RWPE2 (cell line): ENCODE measurements at regions not wholly inside any gene's neighbourhood (a gene's known extent, or its start where the extent isn't known, plus 50 kb on each side); places are given as distances from the start of the nearest gene placed in this dataset.

Experiments
- ATAC-seq: fragments of 200-7000 bp; cut with Tn5 transposase; 3 replicates; pipeline ENCODE4 v1.9.1; 2021; ENCODE audit warnings: low read depth
- DNase-seq: peaks from one replicate; pipeline ENCODE4 v3.0.0-alpha.2; 2020; ENCODE audit warnings: low spot score
- H3K27ac ChIP-seq: fragments of 450-650 bp; 2 replicates; pipeline ENCODE4 v1.5.1; 2017; ENCODE audit warnings: mild to moderate bottlenecking; ENCODE audit not compliant: poor library complexity, severe bottlenecking
- H3K27me3 ChIP-seq: fragments of 250-450 bp; sonication (Bioruptor Pico); 2 replicates; pipeline ENCODE4 v1.5.1; 2021; ENCODE audit warnings: mild to moderate bottlenecking, moderate library complexity; ENCODE audit not compliant: insufficient read depth, poor library complexity, severe bottlenecking
- H3K36me3 ChIP-seq: fragments of 250-450 bp; sonication (Bioruptor Pico); 2 replicates; pipeline ENCODE4 v1.5.1; 2020; ENCODE audit warnings: low read depth, mild to moderate bottlenecking, moderate library complexity
- H3K4me1 ChIP-seq: fragments of 250-450 bp; sonication (Bioruptor Pico); 2 replicates; pipeline ENCODE4 v1.5.1; 2021; ENCODE audit warnings: mild to moderate bottlenecking, moderate library complexity; ENCODE audit not compliant: insufficient read depth, poor library complexity, severe bottlenecking
- H3K4me3 ChIP-seq: fragments of 250-450 bp; sonication (Bioruptor Pico); 2 replicates; pipeline ENCODE4 v1.5.1; 2021; ENCODE audit warnings: mild to moderate bottlenecking, moderate library complexity; ENCODE audit not compliant: severe bottlenecking
- H3K9me3 ChIP-seq: fragments of 250-450 bp; sonication (Bioruptor Pico); 2 replicates; pipeline ENCODE4 v1.5.1; 2021; ENCODE audit warnings: mild to moderate bottlenecking, moderate library complexity; ENCODE audit not compliant: severe bottlenecking
- CTCF ChIP-seq: fragments of 450-650 bp; IDR thresholded peaks from one replicate; pipeline ENCODE4 v1.5.1; 2017; ENCODE audit warnings: mild to moderate bottlenecking, moderate library complexity; ENCODE audit not compliant: poor library complexity, severe bottlenecking

- DNase-seq = no peak
- Histone ChIP-seq H3K4me1 (no peaks in the 10 kb centered on the region), H3K9me3 (no peaks in the 10 kb centered on the region), H3K27me3 (no peaks in the 10 kb centered on the region), H3K4me3 (no peak overlapping the region), H3K27ac (no peak overlapping the region), H3K36me3 (no peaks in the 10 kb centered on the region)
- ATAC-seq = no peak
- no peak for TF ChIP-seq CTCF
These were observed 491.6 kb downstream of the MIAT start for GRCh38 chr22:27148886-27149470.

DNA sequence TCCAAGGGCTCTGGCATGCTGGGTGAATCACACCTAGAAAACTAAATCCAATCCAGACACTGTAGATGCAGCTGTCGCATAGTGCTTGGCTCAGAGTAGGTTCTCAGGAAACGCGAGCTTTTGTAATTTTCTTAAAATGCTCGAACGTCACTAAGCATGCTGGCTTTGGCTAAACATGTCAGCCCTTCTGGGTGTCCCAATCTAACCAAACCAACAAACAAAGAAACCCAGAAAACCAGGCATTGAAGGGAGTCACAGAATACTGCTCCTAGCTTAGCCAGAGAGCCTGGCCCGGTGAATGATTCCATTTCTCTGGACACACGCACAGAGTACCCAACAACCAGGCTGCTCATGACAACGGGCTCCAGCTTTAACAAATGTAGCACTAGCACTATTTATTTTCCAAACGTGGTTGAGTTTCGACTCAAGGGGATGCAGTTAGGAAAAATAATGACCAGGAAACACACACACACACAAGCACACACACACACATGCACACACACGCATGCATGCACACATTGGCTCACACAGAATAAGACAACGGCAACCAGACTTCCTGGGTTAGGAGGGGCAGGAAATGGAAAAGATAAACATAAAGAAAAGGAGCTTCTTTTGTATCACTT, 492.6 kb downstream of the MIAT start:
- no peak for ATAC-seq
- H3K4me3 ChIP-seq = no peak overlapping the region
- H3K36me3 ChIP-seq = no peaks in the 10 kb centered on the region
- no peaks in the 10 kb centered on the region for H3K4me1 ChIP-seq
- no peaks in the 10 kb centered on the region for H3K27me3 ChIP-seq
- DNase-seq = no peak
- H3K27ac ChIP-seq = no peak overlapping the region
- no peak for TF ChIP-seq CTCF
- H3K9me3 ChIP-seq = no peaks in the 10 kb centered on the region

DNA sequence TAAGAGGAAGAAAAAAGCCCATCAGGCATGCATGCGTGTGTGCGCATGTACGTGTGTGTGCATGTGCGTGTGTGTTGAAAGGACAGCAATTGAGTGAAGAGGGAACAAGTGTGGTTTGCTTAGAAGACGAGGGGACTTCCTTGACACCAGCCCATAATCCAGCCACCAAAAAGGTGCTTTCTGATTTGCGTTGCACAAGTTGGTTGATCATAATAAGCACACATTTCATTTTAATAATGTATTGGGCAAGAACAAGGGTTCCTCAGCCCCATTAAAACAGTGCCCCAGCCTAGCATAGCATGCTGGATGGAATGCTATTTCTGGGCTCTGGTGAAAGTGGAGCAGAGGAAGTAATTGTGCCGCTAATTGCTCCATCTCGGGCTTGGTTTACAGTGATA, 493.2 kb downstream of the MIAT start:
- no peak for ATAC-seq
- no peak for DNase-seq

GRCh38 chr22:27151407-27151806, 494.0 kb downstream of the MIAT start:
- H3K27ac ChIP-seq = no peak overlapping the region
- no peaks in the 10 kb centered on the region for H3K9me3 ChIP-seq
- no peak overlapping the region for H3K4me3 ChIP-seq
- H3K36me3 ChIP-seq = no peaks in the 10 kb centered on the region
- ATAC-seq (no peak), DNase-seq (no peak)
- H3K4me1 ChIP-seq = no peaks in the 10 kb centered on the region
- TF ChIP-seq CTCF = no peak
- H3K27me3 ChIP-seq = no peaks in the 10 kb centered on the region

More for the DNA sequence above, 493.2 kb downstream of the MIAT start:
- H3K4me3 ChIP-seq = no peak overlapping the region
- H3K36me3 ChIP-seq = no peaks in the 10 kb centered on the region
- H3K4me1 ChIP-seq = no peaks in the 10 kb centered on the region
- H3K9me3 ChIP-seq = no peaks in the 10 kb centered on the region
- no peak for TF ChIP-seq CTCF
- H3K27ac ChIP-seq = no peak overlapping the region
- H3K27me3 ChIP-seq = no peaks in the 10 kb centered on the region

GRCh38 chr22:27152033-27152432, 494.6 kb downstream of the MIAT start:
- no peaks in the 10 kb centered on the region for H3K9me3 ChIP-seq
- no peaks in the 10 kb centered on the region for H3K27me3 ChIP-seq
- H3K36me3 ChIP-seq = no peaks in the 10 kb centered on the region
- no peak overlapping the region for H3K27ac ChIP-seq
- H3K4me3 ChIP-seq = no peak overlapping the region
- TF ChIP-seq CTCF = no peak
- no peaks in the 10 kb centered on the region for H3K4me1 ChIP-seq
- ATAC-seq (no peak), DNase-seq (no peak)
